Adrenal gland (tissue), 9 donors: ENCODE measurements at regions not wholly inside any gene's neighbourhood (a gene's known extent, or its start where the extent isn't known, plus 50 kb on each side); places are given as distances from the start of the nearest gene placed in this dataset.

Experiments
- DNase-seq, 7 donors: peaks; one replicate each; pipeline ENCODE4 v3.0.0-alpha.2; 2019 to 2020
- H3K27ac ChIP-seq, 5 donors: fragments of 200-600 bp; sonication (generic) in 4 of 5; 1 replicate in 3 of 5; 2 replicates in 2 of 5; pipeline versions ENCODE4 v1.5.1 to v1.8.0; 2016 to 2020; ENCODE audit warnings: mild to moderate bottlenecking in 1 of 5
- H3K27me3 ChIP-seq: fragments of 200-600 bp; 2 replicates; pipeline ENCODE4 v1.8.0; 2021
- H3K36me3 ChIP-seq, 2 donors: fragments of 200-600 bp; replicated peaks in 1 of 2; 1 replicate in 1 of 2; 2 replicates in 1 of 2; pipeline versions ENCODE4 v1.5.1 to v1.8.0; 2018 to 2022
- H3K4me1 ChIP-seq, 2 donors: fragments of 200-600 bp; replicated peaks in 1 of 2; 1 replicate in 1 of 2; 2 replicates in 1 of 2; pipeline versions ENCODE4 v1.5.1 to v1.8.0; 2018 to 2021
- H3K4me3 ChIP-seq, 4 donors: fragments of 200-600 bp; sonication (generic) in 3 of 4; one replicate each; pipeline ENCODE4 v1.5.1; 2016 to 2018
- H3K9me3 ChIP-seq, 3 donors: fragments of 200-600 bp; sonication (generic) in 1 of 3; replicated peaks in 1 of 3; 1 replicate in 2 of 3; 2 replicates in 1 of 3; pipeline versions ENCODE4 v1.5.1 to v1.8.0; 2016 to 2021
- CTCF ChIP-seq, 6 experiments: fragments of 450-650 bp in 4 of 6; fragments of 200-600 bp in 2 of 6; sonication (generic) in 1 of 6; IDR thresholded peaks; 1 replicate in 5 of 6; 2 replicates in 1 of 6; pipeline versions ENCODE4 v1.5.1 to v1.8.0; 2016 to 2021; ENCODE audit warnings: antibody characterized with exemption in 6 of 6, mild to moderate bottlenecking in 2 of 6, moderate library complexity in 1 of 6
- POLR2A ChIP-seq, 2 donors: fragments of 450-650 bp; IDR thresholded peaks; one replicate each; pipeline ENCODE4 v1.6.1; 2017; ENCODE audit warnings: antibody characterized with exemption in 2 of 2, mild to moderate bottlenecking in 2 of 2, moderate library complexity in 1 of 2
- WGBS, 4 donors: extraction: QIAGEN DNeasy Blood & Tissue Kit in 2 of 4; methylation state at CpG; one replicate each; pipeline versions ENCODE4 v1.1.5 to v1.1.7; 2013 to 2017; 5-methylcytosine and 5-hydroxymethylcytosine counted together
- intact Hi-C, 2 donors: fragments of 100-400 bp; cut with DNase I; formaldehyde crosslinking; loops; one replicate each; pipeline versions ENCODE4 v1.14.1 to v1.15.0; 2022 to 2023
- donor health status: healthy with polysubstance abuse.
- donor health status: Bipolar disorder and iron deficiency.
- donor health status: DM: yes; HTN: yes; CAD: no.
- donor health status: DM: no; HTN: no; CAD: no.
- donor health status: DM: no; HTN: no; CAD: no.

- no peak for DNase-seq
- TF ChIP-seq CTCF (IDR thresholded peaks at IDR 0.05) (no peak), POLR2A (IDR thresholded peaks at IDR 0.05) (no peak)
- intact Hi-C loops = no loop called here
- Histone ChIP-seq H3K27me3 (no peaks in the 10 kb centered on the region), H3K4me3 (no peak overlapping the region), H3K4me1 (no peaks in the 10 kb centered on the region), H3K36me3 (no peaks in the 10 kb centered on the region), H3K9me3 (no peaks in the 10 kb centered on the region), H3K27ac (no peak overlapping the region)
- WGBS, 4 donors = 46 to 59% (median 50%) methylated on average over 1 of the region's 1 CpG
Measured at GRCh38 chr13:36513266-36513665, 81.0 kb downstream of the CCNA1 start.

- H3K36me3 ChIP-seq = no peaks in the 10 kb centered on the region
- 83 to 94% (median 89%) methylated on average over 4 of the region's 4 CpGs for WGBS, 4 donors
- DNase-seq = no peak
- no peaks in the 10 kb centered on the region for H3K4me1 ChIP-seq
- intact Hi-C loops = no loop called here
- no peak overlapping the region for H3K27ac ChIP-seq
- H3K4me3 ChIP-seq = no peak overlapping the region
- H3K27me3 ChIP-seq = no peaks in the 10 kb centered on the region
- no peaks in the 10 kb centered on the region for H3K9me3 ChIP-seq
- no peak for TF ChIP-seq CTCF (IDR thresholded peaks at IDR 0.05)
- no peak for TF ChIP-seq POLR2A (IDR thresholded peaks at IDR 0.05)
Measured at GRCh38 chr13:36515466-36515865, 83.2 kb downstream of the CCNA1 start.

- no peaks in the 10 kb centered on the region for H3K4me1 ChIP-seq
- WGBS, 4 donors = 42 to 87% (median 70%) methylated on average over 2 of the region's 2 CpGs
- no peak overlapping the region for H3K4me3 ChIP-seq
- intact Hi-C loops = no loop called here
- H3K27ac ChIP-seq = no peak overlapping the region
- DNase-seq = no peak
- no peaks in the 10 kb centered on the region for H3K36me3 ChIP-seq
- H3K9me3 ChIP-seq = no peaks in the 10 kb centered on the region
- no peak for TF ChIP-seq CTCF (IDR thresholded peaks at IDR 0.05)
- no peak for TF ChIP-seq POLR2A (IDR thresholded peaks at IDR 0.05)
- H3K27me3 ChIP-seq = no peaks in the 10 kb centered on the region
Measured at GRCh38 chr13:36516225-36516624, 83.9 kb downstream of the CCNA1 start.

- no peak for DNase-seq
- Histone ChIP-seq H3K4me1 (no peaks in the 10 kb centered on the region), H3K4me3 (no peak overlapping the region), H3K27me3 (no peaks in the 10 kb centered on the region), H3K27ac (no peak overlapping the region), H3K9me3 (no peaks in the 10 kb centered on the region), H3K36me3 (no peaks in the 10 kb centered on the region)
- intact Hi-C loops = no loop called here
- TF ChIP-seq POLR2A (IDR thresholded peaks at IDR 0.05) (no peak), CTCF (IDR thresholded peaks at IDR 0.05) (no peak)
- 73 to 88% (median 77%) methylated on average over 2 of the region's 2 CpGs for WGBS, 4 donors
Measured at GRCh38 chr13:36518707-36519106, 86.4 kb downstream of the CCNA1 start.
